HAP-1 (cell line): ENCODE measurements at regions not wholly inside any gene's neighbourhood (a gene's known extent, or its start where the extent isn't known, plus 50 kb on each side); places are given as distances from the start of the nearest gene placed in this dataset.
"Not testable (repeated sequence)": the region's sequence is repeated elsewhere in the genome, so short reads cannot be mapped to it uniquely, and the experiment has no call there.

Experiments used
- DNase-seq, 2 experiments: peaks; one replicate each; pipeline ENCODE4 v3.0.0-alpha.2; 2016 to 2020; ENCODE audit warnings: low spot score in 2 of 2
- H3K27me3 ChIP-seq: fragments of 250-450 bp; sonication (Bioruptor Pico); 2 replicates; pipeline ENCODE4 v1.5.1; 2020; ENCODE audit warnings: low read depth, mild to moderate bottlenecking, moderate library complexity
- H3K36me3 ChIP-seq: fragments of 250-450 bp; sonication (Bioruptor Pico); replicated peaks from 2 replicates; pipeline ENCODE4 v1.5.1; 2020; ENCODE audit warnings: mild to moderate bottlenecking
- H3K4me1 ChIP-seq: fragments of 250-450 bp; sonication (Bioruptor Pico); 2 replicates; pipeline ENCODE4 v1.5.1; 2020; ENCODE audit warnings: mild to moderate bottlenecking
- H3K4me3 ChIP-seq: fragments of 250-450 bp; sonication (Bioruptor Pico); 2 replicates; pipeline ENCODE4 v1.5.1; 2020; ENCODE audit warnings: mild to moderate bottlenecking, moderate library complexity
- H3K9me3 ChIP-seq: fragments of 250-450 bp; sonication (Bioruptor Pico); 2 replicates; pipeline ENCODE4 v1.5.1; 2020; ENCODE audit warnings: mild to moderate bottlenecking, moderate library complexity
- in situ Hi-C: fragments of 300-500 bp; cut with MboI; formaldehyde crosslinking; loops from 3 replicates; pipeline ENCODE4 v1.14.3; 2020; ENCODE audit warnings: low sequenced_read_pairs, inconsistent platforms, mixed read lengths

- no peaks in the 10 kb centered on the region for H3K9me3 ChIP-seq
- DNase-seq: no peak
- H3K4me1 ChIP-seq: no peaks in the 10 kb centered on the region
- in situ Hi-C loops: no loop called here
- peaks cover 16% of the 10 kb centered on the region for H3K27me3 ChIP-seq
- H3K36me3 ChIP-seq: no peaks in the 10 kb centered on the region
- H3K4me3 ChIP-seq: no peak overlapping the region
Measured at GRCh38 chr9:75197561-75197960, 109.2 kb downstream of the OSTF1 start.

GRCh38 chr9:75198436-75198835, 110.1 kb downstream of the OSTF1 start:
- Histone ChIP-seq H3K9me3 (no peaks in the 10 kb centered on the region), H3K4me1 (no peaks in the 10 kb centered on the region), H3K4me3 (no peak overlapping the region), H3K36me3 (no peaks in the 10 kb centered on the region), H3K27me3 (peaks cover 16% of the 10 kb centered on the region)
- peak in 1 of 2 experiments; percentile 17 for DNase-seq
- in situ Hi-C loops: no loop called here

GRCh38 chr9:75200892-75201470, 112.7 kb downstream of the OSTF1 start:
- no peaks in the 10 kb centered on the region for H3K4me1 ChIP-seq
- no peak overlapping the region for H3K4me3 ChIP-seq
- H3K36me3 ChIP-seq: no peaks in the 10 kb centered on the region
- peaks cover 8% of the 10 kb centered on the region for H3K27me3 ChIP-seq
- DNase-seq: peak; percentile 32 to 55
- in situ Hi-C loops: no loop called here
- H3K9me3 ChIP-seq: no peaks in the 10 kb centered on the region

- Histone ChIP-seq H3K9me3 (no peaks in the 10 kb centered on the region), H3K4me3 (no peak overlapping the region), H3K36me3 (no peaks in the 10 kb centered on the region), H3K27me3 (peaks cover 1% of the 10 kb centered on the region; the same call in 1 of the 2 replicates), H3K4me1 (no peaks in the 10 kb centered on the region)
- DNase-seq: no peak
- in situ Hi-C loops: no loop called here
Measured at GRCh38 chr9:75201480-75202209, 113.3 kb downstream of the OSTF1 start.

- H3K27me3 ChIP-seq, in situ Hi-C loops, H3K36me3 ChIP-seq, H3K4me1 ChIP-seq, H3K9me3 ChIP-seq, H3K4me3 ChIP-seq: not testable (repeated sequence)
- peak in 1 of 2 experiments; percentile 12 for DNase-seq
Measured at GRCh38 chr9:75207997-75208396, 119.7 kb downstream of the OSTF1 start.

GRCh38 chr9:75210215-75210614, 121.9 kb downstream of the OSTF1 start:
- no peak overlapping the region for H3K4me3 ChIP-seq
- 0 out of 2 replicates have a peak, but pooled peaks cover 2% of the 10 kb centered on the region for H3K27me3 ChIP-seq
- no peaks in the 10 kb centered on the region for H3K9me3 ChIP-seq
- no peaks in the 10 kb centered on the region for H3K36me3 ChIP-seq
- no peak for DNase-seq
- in situ Hi-C loops: no loop called here
- no peaks in the 10 kb centered on the region for H3K4me1 ChIP-seq

- no peaks in the 10 kb centered on the region for H3K9me3 ChIP-seq
- in situ Hi-C loops: no loop called here
- no peaks in the 10 kb centered on the region for H3K4me1 ChIP-seq
- H3K4me3 ChIP-seq: no peak overlapping the region
- 0 out of 2 replicates have a peak, but pooled peaks cover 2% of the 10 kb centered on the region for H3K27me3 ChIP-seq
- DNase-seq: no peak
- no peaks in the 10 kb centered on the region for H3K36me3 ChIP-seq
Measured at GRCh38 chr9:75213765-75214164, 125.5 kb downstream of the OSTF1 start.

- H3K4me1 ChIP-seq: no peaks in the 10 kb centered on the region
- H3K9me3 ChIP-seq: no peaks in the 10 kb centered on the region
- in situ Hi-C loops: no loop called here
- DNase-seq: no peak
- H3K4me3 ChIP-seq: no peak overlapping the region
- H3K27me3 ChIP-seq: no peaks in the 10 kb centered on the region
- H3K36me3 ChIP-seq: no peaks in the 10 kb centered on the region
Measured at GRCh38 chr9:75226403-75227139, 138.3 kb downstream of the OSTF1 start.

GRCh38 chr9:75228893-75229292, 140.6 kb downstream of the OSTF1 start:
- no peaks in the 10 kb centered on the region for H3K36me3 ChIP-seq
- DNase-seq: no peak
- H3K27me3 ChIP-seq: no peaks in the 10 kb centered on the region
- H3K4me1 ChIP-seq: no peaks in the 10 kb centered on the region
- no peaks in the 10 kb centered on the region for H3K9me3 ChIP-seq
- in situ Hi-C loops: no loop called here
- H3K4me3 ChIP-seq: no peak overlapping the region

- H3K4me3 ChIP-seq: no peak overlapping the region
- in situ Hi-C loops: no loop called here
- H3K27me3 ChIP-seq: no peaks in the 10 kb centered on the region
- no peaks in the 10 kb centered on the region for H3K36me3 ChIP-seq
- H3K9me3 ChIP-seq: no peaks in the 10 kb centered on the region
- DNase-seq: no peak
- H3K4me1 ChIP-seq: no peaks in the 10 kb centered on the region
Measured at GRCh38 chr9:75229605-75230332, 141.5 kb downstream of the OSTF1 start.

GRCh38 chr9:75230469-75230868, 142.2 kb downstream of the OSTF1 start:
- no peaks in the 10 kb centered on the region for H3K27me3 ChIP-seq
- DNase-seq: no peak
- no peaks in the 10 kb centered on the region for H3K9me3 ChIP-seq
- H3K36me3 ChIP-seq: no peaks in the 10 kb centered on the region
- no peaks in the 10 kb centered on the region for H3K4me1 ChIP-seq
- H3K4me3 ChIP-seq: no peak overlapping the region
- in situ Hi-C loops: no loop called here

GRCh38 chr9:75231167-75231566, 142.9 kb downstream of the OSTF1 start:
- DNase-seq: no peak
- Histone ChIP-seq H3K27me3 (no peaks in the 10 kb centered on the region), H3K9me3 (no peaks in the 10 kb centered on the region), H3K4me1 (no peaks in the 10 kb centered on the region), H3K36me3 (no peaks in the 10 kb centered on the region), H3K4me3 (no peak overlapping the region)
- in situ Hi-C loops: no loop called here

GRCh38 chr9:75233011-75233410, 144.7 kb downstream of the OSTF1 start:
- Histone ChIP-seq H3K36me3 (no peaks in the 10 kb centered on the region), H3K4me3 (no peak overlapping the region), H3K27me3 (no peaks in the 10 kb centered on the region), H3K4me1 (no peaks in the 10 kb centered on the region), H3K9me3 (no peaks in the 10 kb centered on the region)
- no peak for DNase-seq
- in situ Hi-C loops: no loop called here

GRCh38 chr9:75235632-75236031, 147.3 kb downstream of the OSTF1 start:
- no peak overlapping the region for H3K4me3 ChIP-seq
- no peaks in the 10 kb centered on the region for H3K27me3 ChIP-seq
- H3K4me1 ChIP-seq: no peaks in the 10 kb centered on the region
- in situ Hi-C loops: no loop called here
- no peak for DNase-seq
- H3K36me3 ChIP-seq: no peaks in the 10 kb centered on the region
- H3K9me3 ChIP-seq: no peaks in the 10 kb centered on the region
